Adrenal gland (tissue), 5 donors: ENCODE measurements at regions not wholly inside any gene's neighbourhood (a gene's known extent, or its start where the extent isn't known, plus 50 kb on each side); places are given as distances from the start of the nearest gene placed in this dataset.

Experiments used
- POLR2A ChIP-seq, 2 donors: fragments of 450-650 bp; IDR thresholded peaks; one replicate each; pipeline ENCODE4 v1.6.1; 2017; ENCODE audit warnings: antibody characterized with exemption in 2 of 2, mild to moderate bottlenecking in 2 of 2, moderate library complexity in 1 of 2
- TF ChIP-seq, protein P1 (sequence below), 6 experiments: fragments of 450-650 bp in 4 of 6; fragments of 200-600 bp in 2 of 6; sonication (generic) in 1 of 6; IDR thresholded peaks; 1 replicate in 5 of 6; 2 replicates in 1 of 6; pipeline versions ENCODE4 v1.5.1 to v1.8.0; 2016 to 2021; ENCODE audit warnings: antibody characterized with exemption in 6 of 6, mild to moderate bottlenecking in 2 of 6, moderate library complexity in 1 of 6
- donor health status: DM: no; HTN: no; CAD: no.

DNA sequence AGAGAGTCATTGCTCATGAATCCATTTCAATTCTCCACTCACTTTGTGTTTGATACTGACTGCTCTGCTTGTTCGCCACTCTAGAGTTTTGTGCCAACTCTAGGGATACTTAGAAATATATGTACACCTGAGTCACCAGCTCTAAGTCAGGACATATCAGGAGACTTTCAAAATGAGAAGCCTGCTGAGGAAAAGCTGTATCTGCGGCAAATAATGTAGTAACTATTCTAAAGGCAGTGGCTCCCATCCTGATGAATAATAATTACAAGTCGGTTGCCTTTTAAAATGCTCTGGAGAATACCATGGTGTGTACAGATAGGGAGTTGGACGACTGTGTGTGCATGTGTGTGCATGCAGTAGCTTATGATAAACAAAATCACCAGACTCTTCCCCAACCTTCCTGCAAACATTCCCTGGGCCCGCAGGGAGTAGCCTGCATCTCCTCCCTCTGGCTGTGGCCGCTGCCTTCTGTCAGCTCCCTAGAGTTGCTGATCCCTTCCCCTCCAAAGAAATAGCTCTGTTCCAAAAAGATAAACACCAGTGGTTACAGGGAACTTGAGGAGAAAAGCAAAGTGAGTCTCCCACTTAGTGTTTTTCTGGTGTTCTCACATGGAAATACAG, 346.3 kb upstream of the UMPS start:
- TF ChIP-seq, protein P1, sequence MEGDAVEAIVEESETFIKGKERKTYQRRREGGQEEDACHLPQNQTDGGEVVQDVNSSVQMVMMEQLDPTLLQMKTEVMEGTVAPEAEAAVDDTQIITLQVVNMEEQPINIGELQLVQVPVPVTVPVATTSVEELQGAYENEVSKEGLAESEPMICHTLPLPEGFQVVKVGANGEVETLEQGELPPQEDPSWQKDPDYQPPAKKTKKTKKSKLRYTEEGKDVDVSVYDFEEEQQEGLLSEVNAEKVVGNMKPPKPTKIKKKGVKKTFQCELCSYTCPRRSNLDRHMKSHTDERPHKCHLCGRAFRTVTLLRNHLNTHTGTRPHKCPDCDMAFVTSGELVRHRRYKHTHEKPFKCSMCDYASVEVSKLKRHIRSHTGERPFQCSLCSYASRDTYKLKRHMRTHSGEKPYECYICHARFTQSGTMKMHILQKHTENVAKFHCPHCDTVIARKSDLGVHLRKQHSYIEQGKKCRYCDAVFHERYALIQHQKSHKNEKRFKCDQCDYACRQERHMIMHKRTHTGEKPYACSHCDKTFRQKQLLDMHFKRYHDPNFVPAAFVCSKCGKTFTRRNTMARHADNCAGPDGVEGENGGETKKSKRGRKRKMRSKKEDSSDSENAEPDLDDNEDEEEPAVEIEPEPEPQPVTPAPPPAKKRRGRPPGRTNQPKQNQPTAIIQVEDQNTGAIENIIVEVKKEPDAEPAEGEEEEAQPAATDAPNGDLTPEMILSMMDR (IDR thresholded peaks at IDR 0.05): no peak
- no peak for TF ChIP-seq POLR2A (IDR thresholded peaks at IDR 0.05)
